GM12878 (cell line): ENCODE measurements at regions not wholly inside any gene's neighbourhood (a gene's known extent, or its start where the extent isn't known, plus 50 kb on each side); places are given as distances from the start of the nearest gene placed in this dataset.

Experiments
- CEBPB ChIP-seq, 2 experiments: fragments of 150-350 bp in 1 of 2; IDR thresholded peaks; 2 replicates each; pipeline ENCODE4 v1.6.1; 2012 to 2014; ENCODE audit warnings: low read depth in 2 of 2, low read length in 2 of 2, borderline replicate concordance in 1 of 2, inconsistent platforms in 1 of 2
- CREB1 ChIP-seq: IDR thresholded peaks from 2 replicates; pipeline ENCODE4 v1.6.1; 2012; ENCODE audit warnings: low read depth, mild to moderate bottlenecking, inconsistent platforms
- EP300 ChIP-seq, 2 experiments: fragments of 150-350 bp in 1 of 2; IDR thresholded peaks; 2 replicates each; pipeline ENCODE4 v1.6.1; 2011 to 2012; ENCODE audit warnings: low read depth in 2 of 2, low read length in 2 of 2, borderline replicate concordance in 1 of 2, improper control_type of control experiment in 1 of 2, inconsistent platforms in 1 of 2; ENCODE audit not compliant: control insufficient read depth in 1 of 2
- EZH2 ChIP-seq: IDR thresholded peaks from 2 replicates; pipeline ENCODE4 v1.6.1; 2012; ENCODE audit warnings: low read depth, mild to moderate bottlenecking, control low read depth, inconsistent platforms, low read length, borderline replicate concordance; ENCODE audit not compliant: control insufficient read depth
- GABPA ChIP-seq: IDR thresholded peaks from 2 replicates; pipeline ENCODE4 v1.6.1; 2014; ENCODE audit warnings: antibody characterized with exemption, low read depth, mild to moderate bottlenecking, inconsistent platforms
- MYB ChIP-seq: fragments of 150-350 bp; IDR thresholded peaks from 2 replicates; pipeline ENCODE4 v1.6.1; 2014; ENCODE audit warnings: mild to moderate bottlenecking, low read depth, low read length, borderline replicate concordance
- POLR2A ChIP-seq: IDR thresholded peaks from 2 replicates; pipeline ENCODE4 v1.6.1; 2011; ENCODE audit warnings: low read depth, mild to moderate bottlenecking, low read length
- POLR2AphosphoS5 ChIP-seq: IDR thresholded peaks from 2 replicates; pipeline ENCODE4 v1.6.1; 2011; ENCODE audit warnings: mild to moderate bottlenecking, low read length, inconsistent platforms
- RELA ChIP-seq: fragments of 450-650 bp; IDR thresholded peaks from 2 replicates; pipeline ENCODE4 v1.8.0; 2014; ENCODE audit warnings: borderline replicate concordance; ENCODE audit not compliant: partially characterized antibody
- SPI1 ChIP-seq: IDR thresholded peaks from 2 replicates; pipeline ENCODE4 v1.6.1; 2011; ENCODE audit warnings: low read depth, mild to moderate bottlenecking, low read length, moderate library complexity, borderline replicate concordance; ENCODE audit not compliant: insufficient read depth
- TCF3 ChIP-seq: IDR thresholded peaks from 2 replicates; pipeline ENCODE4 v1.6.1; 2012; ENCODE audit warnings: low read depth, mild to moderate bottlenecking, low read length, borderline replicate concordance; ENCODE audit not compliant: insufficient read depth
- TF ChIP-seq, protein P1 (sequence below), 3 experiments: IDR thresholded peaks in 2 of 3; conservative IDR thresholded peaks in 1 of 3; 2 replicates each; pipeline ENCODE4 v1.5.1; 2011; ENCODE audit warnings: low read depth in 3 of 3, low read length in 3 of 3, mild to moderate bottlenecking in 3 of 3, control low read depth in 2 of 3, moderate library complexity in 2 of 3, inconsistent platforms in 1 of 3, mixed read lengths in 1 of 3; ENCODE audit not compliant: control insufficient read depth in 2 of 3, insufficient read depth in 1 of 3; ENCODE audit errors: extremely low read depth in 1 of 3

DNA sequence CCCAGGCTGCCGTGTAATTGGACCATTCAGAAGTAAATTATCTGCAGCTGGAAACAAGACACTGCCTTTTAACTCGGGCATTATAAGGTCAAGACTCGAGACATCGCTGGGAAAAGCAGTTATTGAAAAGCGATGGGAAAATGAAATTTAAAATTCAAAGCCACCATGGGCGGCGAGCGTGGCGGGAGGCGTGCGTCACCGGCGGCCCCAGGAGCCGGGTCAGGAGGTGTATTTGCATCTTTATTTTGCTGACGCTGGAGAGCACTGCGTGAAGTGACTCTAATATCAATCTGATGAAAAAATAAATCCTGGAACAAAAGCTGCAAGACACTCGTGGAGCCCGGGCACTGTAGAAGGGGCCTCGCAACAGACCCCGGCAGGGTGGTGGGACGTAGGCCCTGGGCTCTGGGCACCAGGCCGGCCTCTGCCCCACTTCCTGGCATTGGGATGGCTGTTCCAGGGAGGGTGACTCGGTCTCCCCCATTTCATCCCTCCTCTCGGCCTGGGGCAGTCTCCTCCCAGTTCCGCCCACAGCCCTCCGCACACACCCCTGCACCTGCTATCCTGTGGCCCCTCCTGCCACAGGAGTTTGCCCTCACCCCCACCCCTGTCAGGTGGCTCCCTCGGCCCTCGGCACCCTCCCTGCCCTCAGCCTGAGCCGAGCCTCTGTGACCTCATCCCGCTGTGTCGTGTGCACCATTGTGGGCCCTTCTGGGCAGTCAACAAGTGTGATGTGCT is 196.2 kb downstream of the KIF26A start:
- no peak for TF ChIP-seq EZH2
- TF ChIP-seq POLR2A, result no peak
- no peak for TF ChIP-seq RELA
- TF ChIP-seq MYB, result no peak
- TF ChIP-seq, protein P1, sequence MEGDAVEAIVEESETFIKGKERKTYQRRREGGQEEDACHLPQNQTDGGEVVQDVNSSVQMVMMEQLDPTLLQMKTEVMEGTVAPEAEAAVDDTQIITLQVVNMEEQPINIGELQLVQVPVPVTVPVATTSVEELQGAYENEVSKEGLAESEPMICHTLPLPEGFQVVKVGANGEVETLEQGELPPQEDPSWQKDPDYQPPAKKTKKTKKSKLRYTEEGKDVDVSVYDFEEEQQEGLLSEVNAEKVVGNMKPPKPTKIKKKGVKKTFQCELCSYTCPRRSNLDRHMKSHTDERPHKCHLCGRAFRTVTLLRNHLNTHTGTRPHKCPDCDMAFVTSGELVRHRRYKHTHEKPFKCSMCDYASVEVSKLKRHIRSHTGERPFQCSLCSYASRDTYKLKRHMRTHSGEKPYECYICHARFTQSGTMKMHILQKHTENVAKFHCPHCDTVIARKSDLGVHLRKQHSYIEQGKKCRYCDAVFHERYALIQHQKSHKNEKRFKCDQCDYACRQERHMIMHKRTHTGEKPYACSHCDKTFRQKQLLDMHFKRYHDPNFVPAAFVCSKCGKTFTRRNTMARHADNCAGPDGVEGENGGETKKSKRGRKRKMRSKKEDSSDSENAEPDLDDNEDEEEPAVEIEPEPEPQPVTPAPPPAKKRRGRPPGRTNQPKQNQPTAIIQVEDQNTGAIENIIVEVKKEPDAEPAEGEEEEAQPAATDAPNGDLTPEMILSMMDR (IDR thresholded peaks at IDR 0.05 in 2 of 3, conservative IDR thresholded peaks at IDR 0.05 in 1 of 3; ENCODE audit: control insufficient read depth in 2 of 3, extremely low read depth in 1 of 3, insufficient read depth in 1 of 3, low read depth in 3 of 3, low read length in 3 of 3), result no peak
- no peak for TF ChIP-seq CREB1
- no peak for TF ChIP-seq GABPA
- TF ChIP-seq EP300 (IDR thresholded peaks at IDR 0.05; ENCODE audit: borderline replicate concordance in 1 of 2, control insufficient read depth in 1 of 2, low read depth in 2 of 2, low read length in 2 of 2), result no peak
- no peak for TF ChIP-seq TCF3
- TF ChIP-seq SPI1, result no peak
- no peak for TF ChIP-seq CEBPB (IDR thresholded peaks at IDR 0.05; ENCODE audit: borderline replicate concordance in 1 of 2, low read depth in 2 of 2, low read length in 2 of 2)
- TF ChIP-seq POLR2AphosphoS5, result no peak
